ENCODE measurements at regions not wholly inside any gene's neighbourhood (a gene's known extent, or its start where the extent isn't known, plus 50 kb on each side); places are given as distances from the start of the nearest gene placed in this dataset.

GRCh38 chr6:113172531-113172966 lies 684.6 kb upstream of the MARCKS start:
- no peak for DNase-seq (ENCODE audit: low read depth in 1 of 2, low spot score in 2 of 2)
- Histone ChIP-seq H3K4me1 (replicated peaks) (0 out of 2 replicates have a peak, but pooled peaks cover 4% of the 10 kb centered on the region), H3K36me3 (no peaks in the 10 kb centered on the region), H3K27ac (no peak overlapping the region), H3K4me3 (no peak overlapping the region), H3K27me3 (replicated peaks) (no peaks in the 10 kb centered on the region), H3K9me3 (replicated peaks) (0 out of 2 replicates have a peak, but pooled peaks cover 3% of the 10 kb centered on the region)

- Histone ChIP-seq H3K36me3 (no peaks in the 10 kb centered on the region), H3K27me3 (replicated peaks) (no peaks in the 10 kb centered on the region), H3K27ac (no peak overlapping the region), H3K9me3 (replicated peaks) (no peaks in the 10 kb centered on the region), H3K4me3 (no peak overlapping the region), H3K4me1 (replicated peaks) (peaks cover 20% of the 10 kb centered on the region)
- DNase-seq (ENCODE audit: low read depth in 1 of 2, low spot score in 2 of 2): no peak
Measured at GRCh38 chr6:113178349-113178748, 678.8 kb upstream of the MARCKS start.

- H3K9me3 ChIP-seq (replicated peaks): no peaks in the 10 kb centered on the region
- H3K27me3 ChIP-seq (replicated peaks): no peaks in the 10 kb centered on the region
- no peak overlapping the region for H3K4me3 ChIP-seq
- DNase-seq (ENCODE audit: low read depth in 1 of 2, low spot score in 2 of 2): no peak
- H3K4me1 ChIP-seq (replicated peaks): peaks cover 38% of the 10 kb centered on the region
- H3K27ac ChIP-seq: peak overlapping the region; percentile 95; the same call in 1 of the 2 replicates
- H3K36me3 ChIP-seq: no peaks in the 10 kb centered on the region
Measured at GRCh38 chr6:113181164-113181563, 676.0 kb upstream of the MARCKS start.

- DNase-seq (ENCODE audit: low read depth in 1 of 2, low spot score in 2 of 2): peak in 1 of 2 experiments; percentile 95
- no peaks in the 10 kb centered on the region for H3K9me3 ChIP-seq (replicated peaks)
- H3K36me3 ChIP-seq: no peaks in the 10 kb centered on the region
- H3K27me3 ChIP-seq (replicated peaks): no peaks in the 10 kb centered on the region
- peak overlapping the region; percentile 95 for H3K27ac ChIP-seq
- no peak overlapping the region for H3K4me3 ChIP-seq
- H3K4me1 ChIP-seq (replicated peaks): peaks cover 38% of the 10 kb centered on the region
Measured at GRCh38 chr6:113182370-113183141, 674.6 kb upstream of the MARCKS start.

- H3K4me3 ChIP-seq: no peak overlapping the region
- peak overlapping the region; percentile 95 for H3K27ac ChIP-seq
- H3K27me3 ChIP-seq (replicated peaks): no peaks in the 10 kb centered on the region
- H3K4me1 ChIP-seq (replicated peaks): peaks cover 38% of the 10 kb centered on the region
- H3K36me3 ChIP-seq: no peaks in the 10 kb centered on the region
- H3K9me3 ChIP-seq (replicated peaks): no peaks in the 10 kb centered on the region
- DNase-seq (ENCODE audit: low read depth in 1 of 2, low spot score in 2 of 2): peak; percentile 52 to 72
Measured at GRCh38 chr6:113184291-113184690, 672.9 kb upstream of the MARCKS start.

- no peaks in the 10 kb centered on the region for H3K27me3 ChIP-seq (replicated peaks)
- no peak for DNase-seq (ENCODE audit: low read depth in 1 of 2, low spot score in 2 of 2)
- H3K4me3 ChIP-seq: no peak overlapping the region
- H3K27ac ChIP-seq: peak overlapping the region; percentile 95
- H3K9me3 ChIP-seq (replicated peaks): no peaks in the 10 kb centered on the region
- H3K36me3 ChIP-seq: no peaks in the 10 kb centered on the region
- H3K4me1 ChIP-seq (replicated peaks): peaks cover 38% of the 10 kb centered on the region
Measured at GRCh38 chr6:113184736-113185135, 672.4 kb upstream of the MARCKS start.

GRCh38 chr6:113185299-113185698 lies 671.8 kb upstream of the MARCKS start:
- Histone ChIP-seq H3K4me1 (replicated peaks) (peaks cover 38% of the 10 kb centered on the region), H3K27ac (no peak overlapping the region), H3K36me3 (no peaks in the 10 kb centered on the region), H3K27me3 (replicated peaks) (no peaks in the 10 kb centered on the region), H3K9me3 (replicated peaks) (no peaks in the 10 kb centered on the region), H3K4me3 (no peak overlapping the region)
- DNase-seq (ENCODE audit: low read depth in 1 of 2, low spot score in 2 of 2): peak in 1 of 2 experiments; percentile 19

GRCh38 chr6:113187661-113188060 lies 669.5 kb upstream of the MARCKS start:
- Histone ChIP-seq H3K27ac (no peak overlapping the region), H3K36me3 (no peaks in the 10 kb centered on the region), H3K9me3 (replicated peaks) (no peaks in the 10 kb centered on the region), H3K4me3 (no peak overlapping the region), H3K27me3 (replicated peaks) (no peaks in the 10 kb centered on the region), H3K4me1 (replicated peaks) (peaks cover 24% of the 10 kb centered on the region)
- DNase-seq (ENCODE audit: low read depth in 1 of 2, low spot score in 2 of 2): no peak

- no peaks in the 10 kb centered on the region for H3K27me3 ChIP-seq (replicated peaks)
- H3K4me3 ChIP-seq: no peak overlapping the region
- H3K4me1 ChIP-seq (replicated peaks): peaks cover 12% of the 10 kb centered on the region
- H3K36me3 ChIP-seq: no peaks in the 10 kb centered on the region
- no peak overlapping the region for H3K27ac ChIP-seq
- H3K9me3 ChIP-seq (replicated peaks): no peaks in the 10 kb centered on the region
- DNase-seq (ENCODE audit: low read depth in 1 of 2, low spot score in 2 of 2): no peak
Measured at GRCh38 chr6:113188962-113189361, 668.2 kb upstream of the MARCKS start.

GRCh38 chr6:113190170-113190569 lies 667.0 kb upstream of the MARCKS start:
- no peak overlapping the region for H3K4me3 ChIP-seq
- H3K27ac ChIP-seq: no peak overlapping the region
- no peaks in the 10 kb centered on the region for H3K36me3 ChIP-seq
- no peaks in the 10 kb centered on the region for H3K9me3 ChIP-seq (replicated peaks)
- no peaks in the 10 kb centered on the region for H3K27me3 ChIP-seq (replicated peaks)
- no peak for DNase-seq (ENCODE audit: low read depth in 1 of 2, low spot score in 2 of 2)
- peaks cover under 1% of the 10 kb centered on the region; the same call in 1 of the 2 replicates for H3K4me1 ChIP-seq (replicated peaks)

GRCh38 chr6:113194090-113194489 lies 663.1 kb upstream of the MARCKS start:
- H3K9me3 ChIP-seq (replicated peaks): no peaks in the 10 kb centered on the region
- H3K27ac ChIP-seq: no peak overlapping the region
- no peaks in the 10 kb centered on the region for H3K4me1 ChIP-seq (replicated peaks)
- H3K27me3 ChIP-seq (replicated peaks): no peaks in the 10 kb centered on the region
- no peaks in the 10 kb centered on the region for H3K36me3 ChIP-seq
- DNase-seq (ENCODE audit: low read depth in 1 of 2, low spot score in 2 of 2): no peak
- no peak overlapping the region for H3K4me3 ChIP-seq

- Histone ChIP-seq H3K9me3 (replicated peaks) (no peaks in the 10 kb centered on the region), H3K4me3 (no peak overlapping the region), H3K4me1 (replicated peaks) (peaks cover 11% of the 10 kb centered on the region), H3K27me3 (replicated peaks) (no peaks in the 10 kb centered on the region), H3K27ac (no peak overlapping the region), H3K36me3 (no peaks in the 10 kb centered on the region)
- no peak for DNase-seq (ENCODE audit: low read depth in 1 of 2, low spot score in 2 of 2)
Measured at GRCh38 chr6:113202852-113203714, 654.1 kb upstream of the MARCKS start.

- H3K27me3 ChIP-seq (replicated peaks): no peaks in the 10 kb centered on the region
- H3K27ac ChIP-seq: no peak overlapping the region
- H3K9me3 ChIP-seq (replicated peaks): no peaks in the 10 kb centered on the region
- H3K36me3 ChIP-seq: no peaks in the 10 kb centered on the region
- peaks cover 14% of the 10 kb centered on the region for H3K4me1 ChIP-seq (replicated peaks)
- no peak overlapping the region for H3K4me3 ChIP-seq
- no peak for DNase-seq (ENCODE audit: low read depth in 1 of 2, low spot score in 2 of 2)
Measured at GRCh38 chr6:113203715-113204110, 653.4 kb upstream of the MARCKS start.

- peak in 1 of 2 experiments; percentile 45 for DNase-seq (ENCODE audit: low read depth in 1 of 2, low spot score in 2 of 2)
Measured at GRCh38 chr6:113205553-113205952, 651.6 kb upstream of the MARCKS start.

More at GRCh38 chr6:113205553-113205952, 651.6 kb upstream of the MARCKS start:
- H3K27me3 ChIP-seq (replicated peaks): no peaks in the 10 kb centered on the region
- peak overlapping the region; percentile 55 for H3K27ac ChIP-seq
- peaks cover 15% of the 10 kb centered on the region for H3K4me1 ChIP-seq (replicated peaks)
- no peaks in the 10 kb centered on the region for H3K9me3 ChIP-seq (replicated peaks)
- no peak overlapping the region for H3K4me3 ChIP-seq
- no peaks in the 10 kb centered on the region for H3K36me3 ChIP-seq

All from SJSA1 (cell line).